ENCODE measurements at regions not wholly inside any gene's neighbourhood (a gene's known extent, or its start where the extent isn't known, plus 50 kb on each side); places are given as distances from the start of the nearest gene placed in this dataset.

DNA sequence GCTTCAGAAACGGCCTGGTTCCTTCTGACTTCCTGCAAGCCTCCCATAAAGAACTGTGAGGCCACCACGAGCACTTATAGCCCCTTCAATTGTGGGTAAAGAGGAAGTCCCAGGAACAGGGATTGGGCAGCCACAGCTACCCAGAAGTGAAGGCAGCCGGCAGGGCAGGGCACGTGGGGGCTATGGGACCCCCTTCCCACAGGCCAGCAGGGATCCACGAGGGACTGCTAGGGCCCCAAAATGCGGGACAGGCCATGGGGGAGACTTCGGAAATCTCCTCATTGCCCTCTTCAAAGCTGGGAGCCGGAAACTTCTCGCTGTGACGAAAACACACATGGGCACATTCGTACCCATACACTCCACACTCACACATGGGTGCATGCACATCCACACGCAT is 196.1 kb upstream of the SALL3 start:
- no peaks in the 10 kb centered on the region for H3K36me3 ChIP-seq
- H3K4me1 ChIP-seq: no peaks in the 10 kb centered on the region
- H3K9me3 ChIP-seq: no peaks in the 10 kb centered on the region
- H3K4me3 ChIP-seq (ENCODE audit: low read depth, low read length): no peak overlapping the region
- TF ChIP-seq, protein P1, sequence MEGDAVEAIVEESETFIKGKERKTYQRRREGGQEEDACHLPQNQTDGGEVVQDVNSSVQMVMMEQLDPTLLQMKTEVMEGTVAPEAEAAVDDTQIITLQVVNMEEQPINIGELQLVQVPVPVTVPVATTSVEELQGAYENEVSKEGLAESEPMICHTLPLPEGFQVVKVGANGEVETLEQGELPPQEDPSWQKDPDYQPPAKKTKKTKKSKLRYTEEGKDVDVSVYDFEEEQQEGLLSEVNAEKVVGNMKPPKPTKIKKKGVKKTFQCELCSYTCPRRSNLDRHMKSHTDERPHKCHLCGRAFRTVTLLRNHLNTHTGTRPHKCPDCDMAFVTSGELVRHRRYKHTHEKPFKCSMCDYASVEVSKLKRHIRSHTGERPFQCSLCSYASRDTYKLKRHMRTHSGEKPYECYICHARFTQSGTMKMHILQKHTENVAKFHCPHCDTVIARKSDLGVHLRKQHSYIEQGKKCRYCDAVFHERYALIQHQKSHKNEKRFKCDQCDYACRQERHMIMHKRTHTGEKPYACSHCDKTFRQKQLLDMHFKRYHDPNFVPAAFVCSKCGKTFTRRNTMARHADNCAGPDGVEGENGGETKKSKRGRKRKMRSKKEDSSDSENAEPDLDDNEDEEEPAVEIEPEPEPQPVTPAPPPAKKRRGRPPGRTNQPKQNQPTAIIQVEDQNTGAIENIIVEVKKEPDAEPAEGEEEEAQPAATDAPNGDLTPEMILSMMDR (IDR thresholded peaks at IDR 0.05; ENCODE audit: low read depth, low read length): no peak
- no peaks in the 10 kb centered on the region for H3K27me3 ChIP-seq
- no peak for DNase-seq

GRCh38 chr18:78784861-78785260 is 194.8 kb upstream of the SALL3 start:
- no peaks in the 10 kb centered on the region for H3K36me3 ChIP-seq
- no peak for DNase-seq
- no peaks in the 10 kb centered on the region for H3K9me3 ChIP-seq
- TF ChIP-seq, protein P1 (IDR thresholded peaks at IDR 0.05; ENCODE audit: low read depth, low read length): no peak
- no peaks in the 10 kb centered on the region; the same call in 1 of the 2 replicates for H3K27me3 ChIP-seq
- no peak overlapping the region for H3K4me3 ChIP-seq (ENCODE audit: low read depth, low read length)
- H3K4me1 ChIP-seq: no peaks in the 10 kb centered on the region

DNA sequence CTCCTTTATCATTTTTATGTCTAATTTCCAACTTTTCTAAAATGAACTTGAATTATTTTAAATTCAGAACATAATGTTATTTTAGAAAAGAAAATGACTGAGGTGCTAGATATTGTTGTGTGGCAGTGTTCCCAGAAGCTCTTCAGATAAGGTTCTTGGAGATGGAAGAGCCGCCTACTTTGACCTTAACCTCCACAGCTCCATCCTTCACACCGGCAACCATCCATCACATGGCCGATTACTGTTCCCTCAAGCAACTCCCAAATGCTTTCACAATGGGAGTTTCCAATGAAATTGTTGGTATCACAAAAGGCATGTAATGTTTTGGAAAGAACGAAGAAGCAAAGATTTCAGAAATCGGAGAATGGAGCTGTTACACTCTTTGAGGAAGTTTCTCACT is 193.9 kb upstream of the SALL3 start:
- TF ChIP-seq, protein P1 (IDR thresholded peaks at IDR 0.05; ENCODE audit: low read depth, low read length): no peak
- Histone ChIP-seq H3K4me3 (ENCODE audit: low read depth, low read length) (no peak overlapping the region), H3K4me1 (no peaks in the 10 kb centered on the region), H3K36me3 (no peaks in the 10 kb centered on the region), H3K9me3 (no peaks in the 10 kb centered on the region), H3K27me3 (no peaks in the 10 kb centered on the region; the same call in 1 of the 2 replicates)
- no peak for DNase-seq

DNA sequence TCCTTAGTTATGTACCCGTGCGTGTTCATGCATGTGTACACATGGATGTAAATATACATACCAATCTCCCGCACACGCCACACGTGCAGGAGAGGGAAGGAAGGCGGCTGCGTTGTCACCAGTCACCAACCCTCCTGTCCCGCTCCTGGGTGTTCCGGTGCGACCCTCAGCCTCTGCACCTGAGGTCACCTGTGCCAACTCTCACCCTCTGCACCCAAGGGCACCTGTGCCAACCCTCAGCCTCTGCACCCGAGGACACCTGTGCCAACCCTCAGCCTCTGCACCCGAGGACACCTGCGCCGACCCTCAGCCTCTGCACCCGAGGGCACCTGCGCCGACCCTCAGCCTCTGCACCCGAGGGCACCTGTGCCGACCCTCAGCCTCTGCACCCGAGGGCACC is 192.8 kb upstream of the SALL3 start:
- H3K36me3 ChIP-seq: no peaks in the 10 kb centered on the region
- no peaks in the 10 kb centered on the region; the same call in 1 of the 2 replicates for H3K27me3 ChIP-seq
- H3K4me3 ChIP-seq (ENCODE audit: low read depth, low read length): no peak overlapping the region
- no peaks in the 10 kb centered on the region for H3K9me3 ChIP-seq
- no peaks in the 10 kb centered on the region for H3K4me1 ChIP-seq
- TF ChIP-seq, protein P1 (IDR thresholded peaks at IDR 0.05; ENCODE audit: low read depth, low read length): no peak
- DNase-seq: no peak

- Histone ChIP-seq H3K27me3 (no peaks in the 10 kb centered on the region; the same call in 1 of the 2 replicates), H3K4me3 (ENCODE audit: low read depth, low read length) (no peak overlapping the region), H3K4me1 (no peaks in the 10 kb centered on the region), H3K9me3 (no peaks in the 10 kb centered on the region), H3K36me3 (no peaks in the 10 kb centered on the region)
- TF ChIP-seq, protein P1 (IDR thresholded peaks at IDR 0.05; ENCODE audit: low read depth, low read length): no peak
- no peak for DNase-seq
Observed at GRCh38 chr18:78787751-78788150, 191.9 kb upstream of the SALL3 start.

GRCh38 chr18:78788161-78788560 is 191.5 kb upstream of the SALL3 start:
- Histone ChIP-seq H3K4me1 (no peaks in the 10 kb centered on the region), H3K9me3 (no peaks in the 10 kb centered on the region), H3K36me3 (no peaks in the 10 kb centered on the region), H3K4me3 (ENCODE audit: low read depth, low read length) (no peak overlapping the region), H3K27me3 (no peaks in the 10 kb centered on the region; the same call in 1 of the 2 replicates)
- TF ChIP-seq, protein P1 (IDR thresholded peaks at IDR 0.05; ENCODE audit: low read depth, low read length): no peak
- no peak for DNase-seq

Data from BE2C (cell line).